ENCODE measurements at regions not wholly inside any gene's neighbourhood (a gene's known extent, or its start where the extent isn't known, plus 50 kb on each side); places are given as distances from the start of the nearest gene placed in this dataset.

DNA sequence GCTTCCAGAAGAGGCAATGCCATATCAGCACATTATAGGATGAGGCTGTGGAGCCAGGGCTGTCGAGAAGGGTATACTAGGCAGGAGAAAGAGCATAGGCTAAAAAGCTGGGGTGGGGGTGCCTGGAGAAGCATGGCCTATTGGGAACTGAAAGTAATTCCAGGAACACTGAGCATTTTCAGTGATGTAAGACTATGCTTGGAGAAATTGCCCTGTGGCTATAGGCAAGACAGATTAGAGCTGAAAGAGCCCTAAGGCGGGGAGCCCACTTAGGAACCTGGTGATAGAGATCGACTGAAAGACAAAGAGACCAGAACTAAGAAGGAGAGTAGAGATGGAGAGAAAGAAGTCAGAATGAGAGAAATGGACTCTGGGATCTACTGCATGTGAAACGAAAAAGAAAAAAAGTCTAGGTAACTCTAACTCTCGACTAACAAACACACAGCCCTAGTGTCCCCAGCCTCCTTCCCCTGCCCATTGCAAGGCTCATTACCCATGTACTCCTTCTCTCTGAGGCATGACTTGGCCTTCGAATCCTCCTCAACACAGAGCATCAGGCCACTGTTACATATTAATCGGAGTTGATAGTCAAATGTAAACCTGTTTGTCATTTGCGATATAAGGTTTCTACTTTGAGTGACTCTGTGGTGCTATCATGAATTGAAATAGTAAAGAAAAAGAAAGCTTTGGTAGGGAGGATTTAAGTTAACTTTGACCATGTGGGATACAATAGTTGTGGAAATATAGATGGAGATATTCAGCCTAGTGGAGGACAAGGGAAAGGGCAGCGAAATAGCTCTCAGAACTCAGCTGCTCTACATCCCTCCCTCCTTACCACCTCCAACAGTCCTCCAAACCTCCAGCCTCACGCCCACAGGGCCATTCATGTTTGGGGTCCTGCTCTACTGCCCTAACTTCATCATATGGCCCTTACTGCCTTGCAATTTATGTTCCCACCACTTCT is 52.3 kb upstream of the BMAL1 start:
- H3K27me3 Mint-ChIP-seq (ENCODE audit: low read depth), result peaks cover 7% of the 10 kb centered on the region
- H3K4me3 Mint-ChIP-seq (ENCODE audit: low read depth), result no peak overlapping the region
- no peaks in the 10 kb centered on the region for H3K9me3 Mint-ChIP-seq
- DNase-seq (ENCODE audit: low spot score), result no peak
- no peaks in the 10 kb centered on the region for H3K36me3 Mint-ChIP-seq (ENCODE audit: low read depth)
- intact Hi-C loops (cut with micrococcal nuclease), result no loop called here
- no peaks in the 10 kb centered on the region for H3K4me1 Mint-ChIP-seq (ENCODE audit: low read depth)
- H3K27ac Mint-ChIP-seq, result no peak overlapping the region

DNA sequence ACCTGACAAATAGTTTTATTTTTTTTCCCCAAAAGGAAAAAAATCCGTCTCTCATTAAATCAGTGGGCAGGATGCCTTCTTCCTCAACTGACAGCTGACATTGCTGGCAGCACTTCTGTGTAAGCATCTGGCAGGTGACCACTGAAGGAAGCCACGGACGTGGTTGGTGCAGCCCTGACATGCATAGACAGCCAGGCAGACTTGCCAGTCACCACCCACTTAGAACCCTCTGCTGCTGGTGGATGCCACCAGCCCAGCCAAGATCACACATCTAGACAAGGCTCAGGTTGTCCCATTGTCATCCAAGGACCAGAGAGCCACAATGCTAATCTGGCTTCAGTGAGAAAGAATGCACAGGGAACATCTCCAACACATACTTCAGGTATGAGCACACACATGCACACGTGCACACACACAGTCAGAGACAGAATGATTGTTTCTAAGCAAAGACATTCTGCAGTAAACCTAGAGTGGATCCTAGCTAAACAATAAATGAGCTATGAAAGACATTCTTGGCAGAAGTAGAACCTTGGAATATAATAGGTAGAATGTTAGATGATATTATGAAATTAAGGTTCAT is 49.8 kb upstream of the BMAL1 start:
- H3K4me1 Mint-ChIP-seq (ENCODE audit: low read depth), result no peaks in the 10 kb centered on the region
- no peak overlapping the region for H3K4me3 Mint-ChIP-seq (ENCODE audit: low read depth)

More for the DNA sequence above, 49.8 kb upstream of the BMAL1 start:
- H3K36me3 Mint-ChIP-seq (ENCODE audit: low read depth), result no peaks in the 10 kb centered on the region
- intact Hi-C loops (cut with micrococcal nuclease), result no loop called here
- H3K9me3 Mint-ChIP-seq, result no peaks in the 10 kb centered on the region
- DNase-seq (ENCODE audit: low spot score), result no peak
- H3K27ac Mint-ChIP-seq, result no peak overlapping the region
- H3K27me3 Mint-ChIP-seq (ENCODE audit: low read depth), result peaks cover 14% of the 10 kb centered on the region
